Osteoblast (primary cell): ENCODE measurements at regions not wholly inside any gene's neighbourhood (a gene's known extent, or its start where the extent isn't known, plus 50 kb on each side); places are given as distances from the start of the nearest gene placed in this dataset.
A peak's percentile ranks its signal among the peaks of the same experiment; 100 is the strongest.

Experiments
- DNase-seq: peaks from one replicate; pipeline ENCODE4 v3.0.0; 2011; ENCODE audit warnings: low spot score, mixed read lengths; ENCODE audit not compliant: insufficient read length; ENCODE audit errors: missing footprints
- H2AFZ ChIP-seq: 2 replicates; pipeline ENCODE4 v1.6.0; 2011; ENCODE audit warnings: mild to moderate bottlenecking, low read length
- H3K27ac ChIP-seq: 2 replicates; pipeline ENCODE4 v1.5.1; 2011; ENCODE audit warnings: mild to moderate bottlenecking, low read depth, low read length, moderate library complexity
- H3K27me3 ChIP-seq: 2 replicates; pipeline ENCODE4 v1.6.0; 2012; ENCODE audit warnings: mild to moderate bottlenecking, control low read depth, inconsistent platforms, low read length, moderate library complexity; ENCODE audit not compliant: insufficient read depth
- H3K36me3 ChIP-seq: 2 replicates; pipeline ENCODE4 v1.5.1; 2011; ENCODE audit warnings: mild to moderate bottlenecking, low read length, control low read depth, moderate library complexity; ENCODE audit not compliant: insufficient read depth
- H3K4me1 ChIP-seq: 2 replicates; pipeline ENCODE4 v1.5.1; 2011; ENCODE audit warnings: mild to moderate bottlenecking, low read length, control low read depth, moderate library complexity; ENCODE audit not compliant: insufficient read depth
- H3K4me2 ChIP-seq: 2 replicates; pipeline ENCODE4 v1.6.0; 2011; ENCODE audit warnings: mild to moderate bottlenecking, low read length; ENCODE audit not compliant: insufficient read depth
- H3K4me3 ChIP-seq: fragments of 200-600 bp; sonication (generic); 3 replicates; pipeline ENCODE4 v1.5.1; 2012; ENCODE audit warnings: mild to moderate bottlenecking, low read length, inconsistent platforms; ENCODE audit not compliant: insufficient read depth
- H3K79me2 ChIP-seq: 2 replicates; pipeline ENCODE4 v1.6.0; 2012; ENCODE audit warnings: mild to moderate bottlenecking, low read length, control low read depth, inconsistent platforms; ENCODE audit not compliant: insufficient read depth
- H3K9me3 ChIP-seq: 2 replicates; pipeline ENCODE4 v1.5.1; 2011; ENCODE audit warnings: low read depth, low read length, control low read depth
- H4K20me1 ChIP-seq: 2 replicates; pipeline ENCODE4 v1.6.0; 2012; ENCODE audit warnings: mild to moderate bottlenecking, low read length, control low read depth; ENCODE audit not compliant: insufficient read depth
- CTCF ChIP-seq: IDR thresholded peaks from 2 replicates; pipeline ENCODE4 v1.5.1; 2011; ENCODE audit warnings: mild to moderate bottlenecking, low read depth, low read length, moderate library complexity; ENCODE audit errors: extremely low read depth

- Histone ChIP-seq H3K9me3 (no peaks in the 10 kb centered on the region), H2AFZ (peak overlapping the region; percentile 32), H3K4me2 (no peak overlapping the region), H3K27ac (no peak overlapping the region), H3K79me2 (no peaks in the 10 kb centered on the region), H3K36me3 (no peaks in the 10 kb centered on the region), H4K20me1 (no peaks in the 10 kb centered on the region), H3K4me1 (no peaks in the 10 kb centered on the region), H3K4me3 (no peak overlapping the region), H3K27me3 (no peaks in the 10 kb centered on the region)
- TF ChIP-seq CTCF = no peak
- DNase-seq = no peak
Observed at GRCh38 chr18:29018976-29019375, 842.0 kb upstream of the CDH2 start.

GRCh38 chr18:29012883-29013465 is 836.0 kb upstream of the CDH2 start:
- no peak for DNase-seq
- H3K9me3 ChIP-seq = no peaks in the 10 kb centered on the region
- H3K36me3 ChIP-seq = no peaks in the 10 kb centered on the region
- TF ChIP-seq CTCF = no peak
- no peak overlapping the region for H3K27ac ChIP-seq
- no peak overlapping the region for H3K4me3 ChIP-seq
- no peaks in the 10 kb centered on the region for H3K27me3 ChIP-seq
- H3K4me1 ChIP-seq = no peaks in the 10 kb centered on the region
- no peaks in the 10 kb centered on the region for H4K20me1 ChIP-seq
- no peak overlapping the region for H3K4me2 ChIP-seq
- no peaks in the 10 kb centered on the region for H3K79me2 ChIP-seq
- no peak overlapping the region for H2AFZ ChIP-seq

- H3K4me1 ChIP-seq = no peaks in the 10 kb centered on the region
- H3K79me2 ChIP-seq = no peaks in the 10 kb centered on the region
- DNase-seq = no peak
- no peak overlapping the region for H3K4me3 ChIP-seq
- no peaks in the 10 kb centered on the region for H3K27me3 ChIP-seq
- H3K4me2 ChIP-seq = no peak overlapping the region
- no peak for TF ChIP-seq CTCF
- no peak overlapping the region for H3K27ac ChIP-seq
- H3K9me3 ChIP-seq = no peaks in the 10 kb centered on the region
- H4K20me1 ChIP-seq = no peaks in the 10 kb centered on the region
- no peak overlapping the region for H2AFZ ChIP-seq
- H3K36me3 ChIP-seq = no peaks in the 10 kb centered on the region
Observed at GRCh38 chr18:29012364-29012763, 835.4 kb upstream of the CDH2 start.

GRCh38 chr18:29009250-29009803 is 832.4 kb upstream of the CDH2 start:
- no peak overlapping the region for H3K4me2 ChIP-seq
- no peak for DNase-seq
- H3K27ac ChIP-seq = no peak overlapping the region
- H3K27me3 ChIP-seq = no peaks in the 10 kb centered on the region
- no peaks in the 10 kb centered on the region for H3K36me3 ChIP-seq
- no peak for TF ChIP-seq CTCF
- no peaks in the 10 kb centered on the region for H3K9me3 ChIP-seq
- no peaks in the 10 kb centered on the region for H3K4me1 ChIP-seq
- H3K79me2 ChIP-seq = no peaks in the 10 kb centered on the region
- no peak overlapping the region for H3K4me3 ChIP-seq
- H2AFZ ChIP-seq = no peak overlapping the region
- no peaks in the 10 kb centered on the region for H4K20me1 ChIP-seq
